IMR-90 (cell line): ENCODE measurements at regions not wholly inside any gene's neighbourhood (a gene's known extent, or its start where the extent isn't known, plus 50 kb on each side); places are given as distances from the start of the nearest gene placed in this dataset.

Experiments
- ATAC-seq: fragments of 200-7000 bp; cut with Tn5 transposase; 2 replicates; pipeline ENCODE4 v1.9.1; 2020; ENCODE audit warnings: low read depth, mild to moderate bottlenecking, moderate library complexity
- BruUV-seq: library from RNA; stranded (reverse); fragments of 400-500 nt; replicated peaks from 2 replicates; lab custom pipeline; 2021; lab: Mats Ljungman, UMichigan
- CTCF ChIA-PET: fragments of 300-600 bp; formaldehyde crosslinking; extraction: SDS; loops from one replicate; lab custom pipeline; 2021; ENCODE audit warnings: antibody characterized with exemption; lab: Yijun Ruan, JAX
- POLR2A ChIA-PET: fragments of 300-600 bp; sonication (Branson Sonifier 250); formaldehyde crosslinking; loops from one replicate; lab custom pipeline; 2022; ENCODE audit warnings: antibody characterized with exemption; ENCODE audit not compliant: unreplicated experiment; lab: Charles Lee
- DNase-seq: peaks from one replicate; pipeline ENCODE4 v3.0.0; 2013
- H2AFZ ChIP-seq: replicated peaks from 2 replicates; pipeline ENCODE3; 2013; ENCODE audit warnings: low read length, mild to moderate bottlenecking; ENCODE audit not compliant: poor library complexity
- H2AK5ac ChIP-seq: 2 replicates; pipeline ENCODE4 v1.6.1; 2013; ENCODE audit warnings: low read depth, low read length, inconsistent platforms
- H2AK9ac ChIP-seq: replicated peaks from 2 replicates; pipeline ENCODE3; 2013; ENCODE audit warnings: mild to moderate bottlenecking, low read depth, low read length, moderate library complexity; ENCODE audit not compliant: poor library complexity
- H2BK120ac ChIP-seq: 2 replicates; pipeline ENCODE4 v1.6.1; 2013; ENCODE audit warnings: low read depth, low read length, inconsistent platforms
- H2BK15ac ChIP-seq: 3 replicates; pipeline ENCODE4 v1.6.1; 2013; ENCODE audit warnings: low read depth, low read length, inconsistent platforms
- H2BK20ac ChIP-seq: 2 replicates; pipeline ENCODE4 v1.6.1; 2013; ENCODE audit warnings: low read depth, mild to moderate bottlenecking, inconsistent platforms, low read length, moderate library complexity
- H2BK5ac ChIP-seq: 2 replicates; pipeline ENCODE4 v1.6.1; 2013; ENCODE audit warnings: mild to moderate bottlenecking, low read depth, low read length, inconsistent platforms; ENCODE audit not compliant: poor library complexity, severe bottlenecking
- H3K14ac ChIP-seq: replicated peaks from 2 replicates; pipeline ENCODE4 v1.6.1; 2013; ENCODE audit warnings: low read depth, low read length, inconsistent platforms
- H3K18ac ChIP-seq: 2 replicates; pipeline ENCODE4 v1.6.1; 2013; ENCODE audit warnings: low read depth, low read length, control low read depth
- H3K23ac ChIP-seq: 2 replicates; pipeline ENCODE4 v1.6.1; 2013; ENCODE audit warnings: low read depth, low read length, inconsistent platforms
- H3K27ac ChIP-seq: 2 replicates; pipeline ENCODE4 v1.5.1; 2013; ENCODE audit warnings: mild to moderate bottlenecking, control low read depth, low read length; ENCODE audit not compliant: insufficient read depth
- H3K27me3 ChIP-seq: 2 replicates; pipeline ENCODE4 v1.6.1; 2013; ENCODE audit warnings: low read length; ENCODE audit not compliant: control insufficient read depth, insufficient read depth
- H3K36me3 ChIP-seq: 2 replicates; pipeline ENCODE4 v1.6.1; 2013; ENCODE audit warnings: low read length, mixed read lengths; ENCODE audit not compliant: control insufficient read depth, insufficient read depth
- H3K4ac ChIP-seq: 2 replicates; pipeline ENCODE4 v1.6.1; 2013; ENCODE audit warnings: low read depth, low read length, inconsistent platforms
- H3K4me1 ChIP-seq: 2 replicates; pipeline ENCODE4 v1.6.1; 2013; ENCODE audit warnings: low read length, mixed read lengths; ENCODE audit not compliant: control insufficient read depth, insufficient read depth
- H3K4me2 ChIP-seq: 2 replicates; pipeline ENCODE4 v1.6.1; 2013; ENCODE audit warnings: low read depth, mild to moderate bottlenecking, control low read depth, low read length, moderate library complexity
- H3K4me3 ChIP-seq: 2 replicates; pipeline ENCODE4 v1.5.1; 2013; ENCODE audit warnings: low read depth, mild to moderate bottlenecking, control low read depth, low read length, moderate library complexity; ENCODE audit not compliant: insufficient read depth
- H3K56ac ChIP-seq: 2 replicates; pipeline ENCODE4 v1.6.1; 2013; ENCODE audit warnings: low read length, inconsistent platforms; ENCODE audit not compliant: insufficient read depth; ENCODE audit errors: extremely low read depth
- H3K79me1 ChIP-seq, 2 experiments: 2 replicates each; pipeline ENCODE4 v1.6.1; 2013; ENCODE audit warnings: low read length in 2 of 2, inconsistent platforms in 1 of 2, low read depth in 1 of 2
- H3K9ac ChIP-seq: 2 replicates; pipeline ENCODE4 v1.6.1; 2013; ENCODE audit warnings: low read depth, low read length, control low read depth
- H3K9me1 ChIP-seq: 2 replicates; pipeline ENCODE4 v1.6.1; 2013; ENCODE audit warnings: low read length, inconsistent platforms; ENCODE audit not compliant: insufficient read depth
- H3K9me3 ChIP-seq: 2 replicates; pipeline ENCODE4 v1.6.1; 2013; ENCODE audit warnings: low read length; ENCODE audit not compliant: control insufficient read depth, insufficient read depth
- H4K20me1 ChIP-seq: 2 replicates; pipeline ENCODE4 v1.6.1; 2013; ENCODE audit warnings: low read length, inconsistent platforms; ENCODE audit not compliant: insufficient read depth
- H4K5ac ChIP-seq: 2 replicates; pipeline ENCODE4 v1.6.1; 2013; ENCODE audit warnings: mild to moderate bottlenecking, low read depth, low read length, control low read depth
- H4K8ac ChIP-seq, 2 experiments: 2 replicates each; pipeline ENCODE4 v1.6.1; 2013; ENCODE audit warnings: low read depth in 2 of 2, low read length in 2 of 2, control low read depth in 1 of 2, inconsistent platforms in 1 of 2
- H4K91ac ChIP-seq: 2 replicates; pipeline ENCODE4 v1.6.1; 2013; ENCODE audit warnings: low read depth, low read length, inconsistent platforms; ENCODE audit not compliant: insufficient read depth
- BHLHE40 ChIP-seq: fragments of 150-350 bp; IDR thresholded peaks from 2 replicates; pipeline ENCODE4 v1.6.1; 2016; ENCODE audit warnings: mild to moderate bottlenecking, low read depth, low read length
- CEBPB ChIP-seq: IDR thresholded peaks from 2 replicates; pipeline ENCODE4 v1.6.1; 2012; ENCODE audit warnings: low read depth, low read length, improper control_type of control experiment
- CHD1 ChIP-seq: IDR thresholded peaks from 2 replicates; pipeline ENCODE4 v1.6.1; 2012; ENCODE audit warnings: low read depth, low read length, improper control_type of control experiment
- FOS ChIP-seq: fragments of 150-350 bp; IDR thresholded peaks from 2 replicates; pipeline ENCODE4 v1.6.1; 2016; ENCODE audit warnings: low read depth, low read length
- MAZ ChIP-seq: IDR thresholded peaks from 2 replicates; pipeline ENCODE4 v1.6.1; 2012; ENCODE audit warnings: low read depth, mild to moderate bottlenecking, low read length, improper control_type of control experiment, moderate library complexity, borderline replicate concordance
- MXI1 ChIP-seq: IDR thresholded peaks from 2 replicates; pipeline ENCODE4 v1.6.1; 2012; ENCODE audit warnings: low read depth, mild to moderate bottlenecking, low read length, moderate library complexity, borderline replicate concordance
- POLR2A ChIP-seq: IDR thresholded peaks from 2 replicates; pipeline ENCODE4 v1.6.1; 2012; ENCODE audit warnings: mild to moderate bottlenecking, low read depth, low read length
- RAD21 ChIP-seq: IDR thresholded peaks from 2 replicates; pipeline ENCODE4 v1.6.1; 2012; ENCODE audit warnings: low read length, improper control_type of control experiment
- RFX5 ChIP-seq: IDR thresholded peaks from 2 replicates; pipeline ENCODE4 v1.8.0; 2012; ENCODE audit warnings: low read depth, mild to moderate bottlenecking, low read length, moderate library complexity
- WGBS, 2 experiments: methylation state at CpG; one replicate each; pipeline versions ENCODE4 v1.1.5 to v1.1.7; 2013; ENCODE audit warnings: missing lambda C conversion rate in 2 of 2; ENCODE audit not compliant: insufficient read length in 1 of 2; ENCODE audit errors: extremely low coverage in 2 of 2; 5-methylcytosine and 5-hydroxymethylcytosine counted together
- dilution Hi-C: fragments of 300-500 bp; cut with HindIII; formaldehyde crosslinking; loops from one replicate; pipeline ENCODE4 v1.14.3; 2018; ENCODE audit warnings: low sequenced_read_pairs; ENCODE audit not compliant: unreplicated experiment
- in situ Hi-C: fragments of 300-500 bp; cut with MboI; formaldehyde crosslinking; loops from 3 replicates; pipeline ENCODE4 v1.14.3; 2019; ENCODE audit warnings: low sequenced_read_pairs, inconsistent platforms, mixed read lengths
- intact Hi-C: fragments of 100-400 bp; cut with micrococcal nuclease; formaldehyde crosslinking; loops from 2 replicates; pipeline ENCODE4 v1.10.0; 2022
- TF ChIP-seq, protein P1 (sequence below): conservative IDR thresholded peaks from 2 replicates; pipeline ENCODE4 v1.5.1; 2012; ENCODE audit warnings: mild to moderate bottlenecking, low read depth, low read length, improper control_type of control experiment

DNA sequence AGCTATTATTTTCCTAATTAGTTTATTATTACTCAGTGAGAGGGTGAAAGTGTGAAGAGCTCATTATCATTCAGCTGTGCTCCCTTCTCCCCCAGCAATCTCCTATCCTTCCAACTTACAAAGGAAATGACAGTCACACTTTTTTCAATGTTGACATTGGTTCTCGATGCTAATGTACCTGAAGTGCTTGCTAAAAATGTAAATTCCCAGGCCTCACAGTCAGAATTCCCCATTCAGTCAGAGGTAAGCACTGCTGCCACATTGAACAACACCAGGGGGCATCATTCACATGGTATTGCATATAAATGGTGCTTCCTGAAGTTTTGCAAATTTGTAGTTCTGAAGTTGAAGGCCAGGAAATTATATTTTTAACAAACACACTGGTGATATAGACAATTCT lies 132.7 kb upstream of the FOXD3 start:
- H3K9me1 ChIP-seq: no peaks in the 10 kb centered on the region
- H3K4ac ChIP-seq: no peak overlapping the region
- H3K27ac ChIP-seq: no peak overlapping the region
- no peak overlapping the region for H3K56ac ChIP-seq
- H3K27me3 ChIP-seq: no peaks in the 10 kb centered on the region
- H2BK120ac ChIP-seq: no peak overlapping the region
- H3K79me1 ChIP-seq: no peaks in the 10 kb centered on the region
- no peak overlapping the region for H3K4me3 ChIP-seq
- dilution Hi-C loops: no loop called here
- H2BK20ac ChIP-seq: no peak overlapping the region
- H2AFZ ChIP-seq: no peak overlapping the region
- CTCF ChIA-PET: no interaction called here
- no peaks in the 10 kb centered on the region for H3K4me1 ChIP-seq
- in situ Hi-C loops: no loop called here
- POLR2A ChIA-PET: interaction anchor here (0.5 kb wide), 1 partner anchor 9 kb away, joined by 4 read pairs; no protein-coding TSS in a partner anchor
- no peak overlapping the region for H2AK9ac ChIP-seq
- no peak overlapping the region for H3K4me2 ChIP-seq
- no peak overlapping the region for H4K5ac ChIP-seq
- TF ChIP-seq MXI1 (no peak), RAD21 (0 out of 2 replicates have a peak, but pooled peaks have one; percentile 9), RFX5 (no peak), CEBPB (no peak), POLR2A (no peak), FOS (no peak), BHLHE40 (no peak), MAZ (no peak), CHD1 (no peak)
- TF ChIP-seq, protein P1, sequence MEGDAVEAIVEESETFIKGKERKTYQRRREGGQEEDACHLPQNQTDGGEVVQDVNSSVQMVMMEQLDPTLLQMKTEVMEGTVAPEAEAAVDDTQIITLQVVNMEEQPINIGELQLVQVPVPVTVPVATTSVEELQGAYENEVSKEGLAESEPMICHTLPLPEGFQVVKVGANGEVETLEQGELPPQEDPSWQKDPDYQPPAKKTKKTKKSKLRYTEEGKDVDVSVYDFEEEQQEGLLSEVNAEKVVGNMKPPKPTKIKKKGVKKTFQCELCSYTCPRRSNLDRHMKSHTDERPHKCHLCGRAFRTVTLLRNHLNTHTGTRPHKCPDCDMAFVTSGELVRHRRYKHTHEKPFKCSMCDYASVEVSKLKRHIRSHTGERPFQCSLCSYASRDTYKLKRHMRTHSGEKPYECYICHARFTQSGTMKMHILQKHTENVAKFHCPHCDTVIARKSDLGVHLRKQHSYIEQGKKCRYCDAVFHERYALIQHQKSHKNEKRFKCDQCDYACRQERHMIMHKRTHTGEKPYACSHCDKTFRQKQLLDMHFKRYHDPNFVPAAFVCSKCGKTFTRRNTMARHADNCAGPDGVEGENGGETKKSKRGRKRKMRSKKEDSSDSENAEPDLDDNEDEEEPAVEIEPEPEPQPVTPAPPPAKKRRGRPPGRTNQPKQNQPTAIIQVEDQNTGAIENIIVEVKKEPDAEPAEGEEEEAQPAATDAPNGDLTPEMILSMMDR: peak; percentile 18; the same call in 1 of the 2 replicates
- H4K91ac ChIP-seq: no peak overlapping the region
- no peak overlapping the region for H2BK5ac ChIP-seq
- H2AK5ac ChIP-seq: no peak overlapping the region
- H3K18ac ChIP-seq: no peak overlapping the region
- intact Hi-C loops: no loop called here
- H3K14ac ChIP-seq: no peak overlapping the region
- DNase-seq: no peak
- ATAC-seq: no peak
- BruUV-seq: no TSS peak
- no peak overlapping the region for H4K8ac ChIP-seq
- no peaks in the 10 kb centered on the region for H4K20me1 ChIP-seq
- no peak overlapping the region for H3K23ac ChIP-seq
- no peaks in the 10 kb centered on the region for H3K9me3 ChIP-seq
- H3K36me3 ChIP-seq: no peaks in the 10 kb centered on the region
- H3K9ac ChIP-seq: no peak overlapping the region
- no peak overlapping the region for H2BK15ac ChIP-seq
- no CpG with 5 or more reads among the region's 1 CpG for WGBS, 2 experiments
